ENCODE measurements at regions not wholly inside any gene's neighbourhood (a gene's known extent, or its start where the extent isn't known, plus 50 kb on each side); places are given as distances from the start of the nearest gene placed in this dataset.

- no peak for DNase-seq
Observed at GRCh38 chr12:38141239-38141638, 175.3 kb upstream of the ALG10B start.

- no peak for DNase-seq
Observed at GRCh38 chr12:38141861-38142260, 174.7 kb upstream of the ALG10B start.

- peak in 1 of 2 experiments; percentile 1 for DNase-seq
Observed at GRCh38 chr12:38142974-38143373, 173.6 kb upstream of the ALG10B start.

GRCh38 chr12:38144049-38144448 is 172.5 kb upstream of the ALG10B start:
- DNase-seq: no peak

- DNase-seq: no peak
Observed at GRCh38 chr12:38144601-38145436, 171.8 kb upstream of the ALG10B start.

GRCh38 chr12:38149395-38150073 is 167.0 kb upstream of the ALG10B start:
- DNase-seq: peak in 1 of 2 experiments; percentile 35

- DNase-seq: no peak
Observed at GRCh38 chr12:38151991-38152700, 164.4 kb upstream of the ALG10B start.

GRCh38 chr12:38152816-38153736 is 163.5 kb upstream of the ALG10B start:
- no peak for DNase-seq

GRCh38 chr12:38153737-38154061 is 162.9 kb upstream of the ALG10B start:
- DNase-seq: no peak

GRCh38 chr12:38154096-38155019 is 162.2 kb upstream of the ALG10B start:
- DNase-seq: no peak

GRCh38 chr12:38155020-38155395 is 161.6 kb upstream of the ALG10B start:
- no peak for DNase-seq

GRCh38 chr12:38155526-38156496 is 160.8 kb upstream of the ALG10B start:
- DNase-seq: no peak

- no peak for DNase-seq
Observed at GRCh38 chr12:38156497-38157245, 159.9 kb upstream of the ALG10B start.

GRCh38 chr12:38157274-38157932 is 159.2 kb upstream of the ALG10B start:
- no peak for DNase-seq

- no peak for DNase-seq
Observed at GRCh38 chr12:38157933-38158401, 158.6 kb upstream of the ALG10B start.

- no peak for DNase-seq
Observed at GRCh38 chr12:38158428-38159091, 158.0 kb upstream of the ALG10B start.

GRCh38 chr12:38159092-38159551 is 157.5 kb upstream of the ALG10B start:
- DNase-seq: no peak
